GM10266 (cell line): ENCODE measurements at regions not wholly inside any gene's neighbourhood (a gene's known extent, or its start where the extent isn't known, plus 50 kb on each side); places are given as distances from the start of the nearest gene placed in this dataset.

Source experiments
- DNase-seq: peaks from one replicate; pipeline ENCODE4 v3.0.0; 2012; ENCODE audit errors: extremely low spot score
- CTCF ChIP-seq: IDR thresholded peaks from 2 replicates; pipeline ENCODE4 v1.5.1; 2012; ENCODE audit warnings: mild to moderate bottlenecking, low read depth; ENCODE audit not compliant: control insufficient read depth, insufficient read depth; ENCODE audit errors: missing control alignments

GRCh38 chr3:193851941-193852674 is 259.1 kb downstream of the OPA1 start:
- TF ChIP-seq CTCF, result no peak
- DNase-seq, result no peak

DNA sequence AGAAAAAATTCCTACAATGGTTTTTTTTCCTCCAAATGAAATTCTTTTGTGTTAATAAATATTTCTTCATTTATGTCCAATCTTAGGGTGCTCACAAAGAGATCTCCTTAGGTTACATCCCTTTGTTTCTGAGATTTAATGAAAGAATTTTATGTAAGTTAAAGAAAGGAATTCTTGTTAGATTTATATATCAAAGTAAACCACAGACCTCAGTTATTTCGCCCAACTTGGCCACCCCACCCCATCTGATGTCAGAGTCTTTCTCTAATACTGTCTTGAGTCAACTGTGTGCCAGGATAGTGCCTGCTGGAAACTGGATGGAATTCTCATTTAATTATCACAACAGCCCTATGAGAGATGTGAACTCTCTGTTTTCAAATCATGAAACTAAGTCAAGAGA is 259.9 kb downstream of the OPA1 start:
- TF ChIP-seq CTCF, result no peak
- no peak for DNase-seq

GRCh38 chr3:193853511-193854219 is 260.7 kb downstream of the OPA1 start:
- DNase-seq, result no peak

GRCh38 chr3:193857996-193858395 is 265.0 kb downstream of the OPA1 start:
- DNase-seq, result no peak
- TF ChIP-seq CTCF, result no peak

More at GRCh38 chr3:193853511-193854219, 260.7 kb downstream of the OPA1 start:
- no peak for TF ChIP-seq CTCF

- no peak for DNase-seq
- TF ChIP-seq CTCF, result no peak
Observed at GRCh38 chr3:193859195-193859594, 266.2 kb downstream of the OPA1 start.

GRCh38 chr3:193861012-193861411 is 268.0 kb downstream of the OPA1 start:
- TF ChIP-seq CTCF, result no peak
- DNase-seq, result no peak

- DNase-seq, result no peak
- TF ChIP-seq CTCF, result no peak
Observed at GRCh38 chr3:193862843-193863242, 269.8 kb downstream of the OPA1 start.
